CD14-positive monocyte (primary cell): ENCODE measurements at regions not wholly inside any gene's neighbourhood (a gene's known extent, or its start where the extent isn't known, plus 50 kb on each side); places are given as distances from the start of the nearest gene placed in this dataset.

ENCODE experiments used
- DNase-seq, 3 donors: peaks; one replicate each; pipeline ENCODE4 v3.0.0-alpha.2; 2011 to 2022
- H2AFZ ChIP-seq: 2 replicates; pipeline ENCODE4 v1.6.0; 2012; ENCODE audit warnings: mild to moderate bottlenecking, low read depth, low read length, inconsistent platforms; ENCODE audit not compliant: insufficient read depth, poor library complexity, severe bottlenecking
- H3K27ac ChIP-seq, 2 donors: 1 replicate in 1 of 2; 2 replicates in 1 of 2; pipeline ENCODE4 v1.5.1; 2012 to 2013; ENCODE audit warnings: low read length in 2 of 2, control low read depth in 1 of 2, inconsistent platforms in 1 of 2, low read depth in 1 of 2, mild to moderate bottlenecking in 1 of 2
- H3K27me3 ChIP-seq, 2 donors: one replicate each; pipeline versions ENCODE4 v1.6.0 to v1.6.1; 2011 to 2013; ENCODE audit warnings: low read length in 2 of 2; ENCODE audit not compliant: control insufficient read depth in 2 of 2, insufficient read depth in 2 of 2
- H3K36me3 ChIP-seq, 2 donors: replicated peaks in 1 of 2; 1 replicate in 1 of 2; 2 replicates in 1 of 2; pipeline versions ENCODE4 v1.5.1 to v1.6.1; 2012 to 2013; ENCODE audit warnings: low read length in 2 of 2, control low read depth in 1 of 2, inconsistent platforms in 1 of 2, mild to moderate bottlenecking in 1 of 2; ENCODE audit not compliant: insufficient read depth in 2 of 2, control insufficient read depth in 1 of 2
- H3K4me1 ChIP-seq, 2 donors: 1 replicate in 1 of 2; 2 replicates in 1 of 2; pipeline versions ENCODE4 v1.5.1 to v1.6.1; 2012 to 2013; ENCODE audit warnings: low read length in 2 of 2, control low read depth in 1 of 2, inconsistent platforms in 1 of 2, mild to moderate bottlenecking in 1 of 2, moderate library complexity in 1 of 2; ENCODE audit not compliant: insufficient read depth in 2 of 2, control insufficient read depth in 1 of 2
- H3K4me2 ChIP-seq: replicated peaks from 2 replicates; pipeline ENCODE3; 2012; ENCODE audit warnings: low read length, moderate library complexity, mild to moderate bottlenecking; ENCODE audit not compliant: poor library complexity, severe bottlenecking; ENCODE audit errors: extremely low read depth
- H3K4me3 ChIP-seq, 3 experiments: fragments of 200-600 bp in 1 of 3; sonication (generic) in 1 of 3; replicated peaks in 1 of 3; 1 replicate in 2 of 3; 2 replicates in 1 of 3; pipeline ENCODE4 v1.5.1; 2011 to 2013; ENCODE audit warnings: low read length in 3 of 3, mild to moderate bottlenecking in 3 of 3, control low read depth in 2 of 3, low read depth in 2 of 3, inconsistent platforms in 1 of 3, moderate library complexity in 1 of 3
- H3K79me2 ChIP-seq: 2 replicates; pipeline ENCODE4 v1.6.0; 2012; ENCODE audit warnings: mild to moderate bottlenecking, control low read depth, inconsistent platforms, low read length, moderate library complexity; ENCODE audit not compliant: insufficient read depth
- H3K9ac ChIP-seq: 2 replicates; pipeline ENCODE4 v1.6.0; 2017; ENCODE audit warnings: low read length, mild to moderate bottlenecking; ENCODE audit not compliant: insufficient read depth, poor library complexity, severe bottlenecking
- H3K9me3 ChIP-seq, 2 donors: replicated peaks in 1 of 2; 1 replicate in 1 of 2; 2 replicates in 1 of 2; pipeline versions ENCODE4 v1.5.1 to v1.6.1; 2012 to 2013; ENCODE audit warnings: low read length in 2 of 2, control low read depth in 1 of 2; ENCODE audit not compliant: control insufficient read depth in 1 of 2, insufficient read depth in 1 of 2
- H4K20me1 ChIP-seq: 2 replicates; pipeline ENCODE4 v1.6.0; 2012; ENCODE audit warnings: mild to moderate bottlenecking, low read length, control low read depth, moderate library complexity; ENCODE audit not compliant: insufficient read depth
- H3K27ac Mint-ChIP-seq, 7 donors: one replicate each; pipeline ENCODE4 v1.8.0; 2020; ENCODE audit warnings: mild to moderate bottlenecking in 7 of 7, mixed read lengths in 7 of 7, moderate library complexity in 6 of 7, inconsistent platforms in 2 of 7
- H3K27me3 Mint-ChIP-seq, 3 donors: one replicate each; pipeline ENCODE4 v1.8.0; 2021 to 2022; ENCODE audit warnings: low read depth in 3 of 3, mild to moderate bottlenecking in 3 of 3, mixed read lengths in 3 of 3, moderate library complexity in 3 of 3, inconsistent platforms in 1 of 3
- H3K36me3 Mint-ChIP-seq, 2 donors: one replicate each; pipeline ENCODE4 v1.8.0; 2020; ENCODE audit warnings: mixed read lengths in 2 of 2, inconsistent platforms in 1 of 2, mild to moderate bottlenecking in 1 of 2
- H3K4me1 Mint-ChIP-seq: one replicate; pipeline ENCODE4 v1.8.0; 2020; ENCODE audit warnings: mild to moderate bottlenecking, mixed read lengths
- H3K4me3 Mint-ChIP-seq, 2 donors: one replicate each; pipeline ENCODE4 v1.8.0; 2020; ENCODE audit warnings: mild to moderate bottlenecking in 2 of 2, mixed read lengths in 2 of 2, moderate library complexity in 1 of 2
- H3K9me3 Mint-ChIP-seq, 7 donors: one replicate each; pipeline ENCODE4 v1.8.0; 2020 to 2022; ENCODE audit warnings: mixed read lengths in 7 of 7, mild to moderate bottlenecking in 6 of 7, moderate library complexity in 6 of 7, inconsistent platforms in 2 of 7
- CTCF ChIP-seq: fragments of 200-600 bp; IDR thresholded peaks from one replicate; pipeline ENCODE4 v1.8.0; 2022; ENCODE audit warnings: antibody characterized with exemption, mild to moderate bottlenecking
- WGBS: methylation state at CpG from one replicate; pipeline ENCODE4 v1.1.5; 2013; ENCODE audit warnings: missing lambda C conversion rate; ENCODE audit not compliant: insufficient coverage; 5-methylcytosine and 5-hydroxymethylcytosine counted together
- intact Hi-C, 2 donors: fragments of 100-400 bp; cut with micrococcal nuclease; formaldehyde crosslinking; loops; one replicate each; pipeline versions ENCODE4 v1.15.0 to v1.15.1; 2023

- WGBS = no CpG with 5 or more reads among the region's 5 CpGs
- Mint-ChIP-seq H3K9me3 (peaks cover 0 to 3% (median 0%) of the 10 kb centered on the region in 7 donors), H3K4me1 (peaks cover 2% of the 10 kb centered on the region), H3K4me3 (no peak overlapping the region), H3K36me3 (no peaks in the 10 kb centered on the region), H3K27me3 (peaks cover 0 to 5% (median 3%) of the 10 kb centered on the region in 3 donors), H3K27ac (no peak overlapping the region)
- Histone ChIP-seq H3K9ac (no peak overlapping the region), H3K27ac (no peak overlapping the region), H3K4me1 (no peaks in the 10 kb centered on the region), H3K4me3 (no peak overlapping the region), H3K27me3 (no peaks in the 10 kb centered on the region), H3K4me2 (no peak overlapping the region), H3K36me3 (no peaks in the 10 kb centered on the region), H3K79me2 (no peaks in the 10 kb centered on the region), H4K20me1 (no peaks in the 10 kb centered on the region), H2AFZ (no peak overlapping the region), H3K9me3 (no peaks in the 10 kb centered on the region)
- no peak for TF ChIP-seq CTCF
- intact Hi-C loops = no loop called here
- DNase-seq = no peak
Measured at GRCh38 chr1:183734543-183735036, 70.3 kb upstream of the RGL1 start.

GRCh38 chr1:183733715-183734114, 71.2 kb upstream of the RGL1 start:
- Mint-ChIP-seq H3K27me3 (peaks cover 0 to 5% (median 3%) of the 10 kb centered on the region in 3 donors), H3K27ac (no peak overlapping the region), H3K36me3 (no peaks in the 10 kb centered on the region), H3K4me3 (no peak overlapping the region), H3K4me1 (peaks cover 2% of the 10 kb centered on the region), H3K9me3 (peaks cover 0 to 3% (median 0%) of the 10 kb centered on the region in 7 donors)
- no peaks in the 10 kb centered on the region for H3K4me1 ChIP-seq
- WGBS = no CpG with 5 or more reads among the region's 2 CpGs
- H4K20me1 ChIP-seq = no peaks in the 10 kb centered on the region
- no peak overlapping the region for H3K4me3 ChIP-seq
- DNase-seq = no peak
- no peaks in the 10 kb centered on the region for H3K36me3 ChIP-seq
- no peak for TF ChIP-seq CTCF
- no peak overlapping the region for H2AFZ ChIP-seq
- H3K9ac ChIP-seq = no peak overlapping the region
- no peak overlapping the region for H3K27ac ChIP-seq
- H3K4me2 ChIP-seq = no peak overlapping the region
- no peaks in the 10 kb centered on the region for H3K27me3 ChIP-seq
- no peaks in the 10 kb centered on the region for H3K79me2 ChIP-seq
- no peaks in the 10 kb centered on the region for H3K9me3 ChIP-seq
- intact Hi-C loops = no loop called here
